GM23248 (cell line): ENCODE measurements at regions not wholly inside any gene's neighbourhood (a gene's known extent, or its start where the extent isn't known, plus 50 kb on each side); places are given as distances from the start of the nearest gene placed in this dataset.

ENCODE experiments used
- DNase-seq: peaks from one replicate; pipeline ENCODE4 v3.0.0-alpha.2; 2015
- H2AFZ ChIP-seq: fragments of 200-600 bp; sonication (generic); 2 replicates; pipeline ENCODE4 v1.6.1; 2016; ENCODE audit warnings: antibody characterized with exemption
- H3F3A ChIP-seq: fragments of 200-600 bp; sonication (generic); 2 replicates; pipeline ENCODE4 v1.6.1; 2016; ENCODE audit warnings: mild to moderate bottlenecking, antibody characterized with exemption, mixed run types; ENCODE audit not compliant: insufficient read depth
- H3K27ac ChIP-seq: fragments of 200-600 bp; sonication (generic); 2 replicates; pipeline ENCODE4 v1.5.1; 2016; ENCODE audit warnings: mild to moderate bottlenecking
- H3K27me3 ChIP-seq: fragments of 200-600 bp; sonication (generic); replicated peaks from 2 replicates; pipeline ENCODE4 v1.6.1; 2016; ENCODE audit warnings: mild to moderate bottlenecking; ENCODE audit not compliant: insufficient read depth
- H3K36me3 ChIP-seq: fragments of 200-600 bp; sonication (generic); 2 replicates; pipeline ENCODE4 v1.6.1; 2016; ENCODE audit warnings: low read depth, mild to moderate bottlenecking
- H3K4me1 ChIP-seq: fragments of 200-600 bp; sonication (generic); 2 replicates; pipeline ENCODE4 v1.6.1; 2016; ENCODE audit warnings: mild to moderate bottlenecking; ENCODE audit not compliant: insufficient read depth
- H3K4me2 ChIP-seq: fragments of 200-600 bp; sonication (generic); one replicate; pipeline ENCODE4 v1.6.1; 2016; ENCODE audit warnings: mild to moderate bottlenecking; ENCODE audit not compliant: unreplicated experiment
- H3K4me3 ChIP-seq: fragments of 200-600 bp; sonication (generic); 2 replicates; pipeline ENCODE4 v1.5.1; 2016; ENCODE audit warnings: mild to moderate bottlenecking
- H3K79me2 ChIP-seq: fragments of 200-600 bp; sonication (generic); 2 replicates; pipeline ENCODE4 v1.6.1; 2016; ENCODE audit warnings: mild to moderate bottlenecking; ENCODE audit not compliant: insufficient read depth
- H3K9ac ChIP-seq: fragments of 200-600 bp; sonication (generic); 2 replicates; pipeline ENCODE4 v1.6.1; 2016; ENCODE audit warnings: mild to moderate bottlenecking
- H3K9me2 ChIP-seq: fragments of 200-600 bp; sonication (generic); 2 replicates; pipeline ENCODE4 v1.6.1; 2016; ENCODE audit warnings: mixed run types, mild to moderate bottlenecking, moderate library complexity; ENCODE audit not compliant: insufficient read depth
- H3K9me3 ChIP-seq: fragments of 200-600 bp; sonication (generic); one replicate; pipeline ENCODE4 v1.6.1; 2017; ENCODE audit warnings: low read depth
- H4K20me1 ChIP-seq: fragments of 200-600 bp; sonication (generic); 2 replicates; pipeline ENCODE4 v1.6.0; 2016; ENCODE audit not compliant: insufficient read depth
- EZH2 ChIP-seq: fragments of 200-600 bp; sonication (generic); IDR thresholded peaks from 2 replicates; pipeline ENCODE4 v1.6.1; 2018; ENCODE audit warnings: antibody characterized with exemption, mild to moderate bottlenecking; ENCODE audit not compliant: insufficient read depth, poor library complexity, severe bottlenecking
- EZH2phosphoT487 ChIP-seq: fragments of 200-600 bp; sonication (generic); IDR thresholded peaks from 2 replicates; pipeline ENCODE4 v1.6.1; 2018; ENCODE audit warnings: antibody characterized with exemption, moderate library complexity, mild to moderate bottlenecking, low read depth; ENCODE audit not compliant: insufficient read depth
- WGBS, 2 experiments: methylation state at CpG; one replicate each; pipeline ENCODE4 v1.1.6; 2015 to 2017; ENCODE audit warnings: low lambda C conversion rate in 2 of 2, low coverage in 1 of 2; ENCODE audit errors: missing lambda C conversion rate in 2 of 2; 5-methylcytosine and 5-hydroxymethylcytosine counted together
- in situ Hi-C: fragments of 300-500 bp; cut with MboI; formaldehyde crosslinking; loops from 2 replicates; pipeline ENCODE4 v1.15.0; 2020

DNA sequence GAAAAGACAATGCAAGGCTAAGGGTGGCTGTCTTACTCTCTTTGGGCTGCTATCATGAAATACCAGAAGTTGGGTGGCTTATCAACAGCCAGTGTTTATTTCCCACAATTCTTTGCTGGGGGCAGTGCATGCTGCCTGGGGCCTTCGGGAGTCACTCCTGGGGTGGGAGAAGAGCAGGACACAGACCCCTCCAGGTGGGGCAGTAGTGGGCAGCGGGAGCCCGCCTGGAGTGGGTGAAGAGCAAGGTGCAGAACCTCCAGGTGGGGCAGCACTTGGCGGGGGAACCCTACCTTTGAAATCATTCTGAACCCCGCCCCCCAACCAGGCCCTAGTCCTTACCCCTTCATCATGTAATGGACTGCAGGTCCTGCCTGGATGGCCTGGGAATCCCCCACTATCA is 69.6 kb upstream of the THBS2 start:
- no peak overlapping the region for H3K9ac ChIP-seq
- H3K9me3 ChIP-seq = no peaks in the 10 kb centered on the region
- H3K4me3 ChIP-seq = no peak overlapping the region
- H3F3A ChIP-seq = peaks cover 5% of the 10 kb centered on the region; the same call in 1 of the 2 replicates
- no peaks in the 10 kb centered on the region for H3K9me2 ChIP-seq
- H3K27me3 ChIP-seq = no peaks in the 10 kb centered on the region
- DNase-seq = no peak
- H3K36me3 ChIP-seq = no peaks in the 10 kb centered on the region
- in situ Hi-C loops = no loop called here
- H3K79me2 ChIP-seq = no peaks in the 10 kb centered on the region
- H3K4me2 ChIP-seq = no peak overlapping the region
- H4K20me1 ChIP-seq = no peaks in the 10 kb centered on the region
- H2AFZ ChIP-seq = no peak overlapping the region
- H3K27ac ChIP-seq = no peak overlapping the region
- WGBS, 2 experiments = 96 to 100% methylated on average over 5 of the region's 5 CpGs
- H3K4me1 ChIP-seq = peaks cover 3% of the 10 kb centered on the region; the same call in 1 of the 2 replicates
- TF ChIP-seq EZH2phosphoT487 (no peak), EZH2 (no peak)

GRCh38 chr6:169321546-169321945 is 67.9 kb upstream of the THBS2 start:
- Histone ChIP-seq H3K27me3 (no peaks in the 10 kb centered on the region), H3K9me3 (no peaks in the 10 kb centered on the region), H2AFZ (no peak overlapping the region), H3K36me3 (no peaks in the 10 kb centered on the region), H3K9ac (no peak overlapping the region), H3K4me3 (no peak overlapping the region), H3K9me2 (no peaks in the 10 kb centered on the region), H4K20me1 (no peaks in the 10 kb centered on the region), H3K27ac (no peak overlapping the region), H3K79me2 (no peaks in the 10 kb centered on the region), H3K4me1 (no peaks in the 10 kb centered on the region), H3F3A (no peaks in the 10 kb centered on the region), H3K4me2 (no peak overlapping the region)
- WGBS, 2 experiments = 56 to 61% methylated on average over 7 of the region's 7 CpGs
- in situ Hi-C loops = no loop called here
- TF ChIP-seq EZH2phosphoT487 = no peak
- TF ChIP-seq EZH2 = no peak
- DNase-seq = no peak

GRCh38 chr6:169320013-169320412 is 66.4 kb upstream of the THBS2 start:
- Histone ChIP-seq H3K9me3 (no peaks in the 10 kb centered on the region), H3K36me3 (no peaks in the 10 kb centered on the region), H2AFZ (no peak overlapping the region), H3K27me3 (no peaks in the 10 kb centered on the region), H3K4me2 (no peak overlapping the region), H3F3A (no peaks in the 10 kb centered on the region), H3K9me2 (no peaks in the 10 kb centered on the region), H3K4me3 (no peak overlapping the region), H3K4me1 (no peaks in the 10 kb centered on the region), H3K79me2 (no peaks in the 10 kb centered on the region), H3K27ac (no peak overlapping the region), H4K20me1 (no peaks in the 10 kb centered on the region), H3K9ac (no peak overlapping the region)
- WGBS, 2 experiments = 92 to 95% methylated on average over 3 of the region's 3 CpGs
- in situ Hi-C loops = no loop called here
- no peak for TF ChIP-seq EZH2
- no peak for DNase-seq

DNA sequence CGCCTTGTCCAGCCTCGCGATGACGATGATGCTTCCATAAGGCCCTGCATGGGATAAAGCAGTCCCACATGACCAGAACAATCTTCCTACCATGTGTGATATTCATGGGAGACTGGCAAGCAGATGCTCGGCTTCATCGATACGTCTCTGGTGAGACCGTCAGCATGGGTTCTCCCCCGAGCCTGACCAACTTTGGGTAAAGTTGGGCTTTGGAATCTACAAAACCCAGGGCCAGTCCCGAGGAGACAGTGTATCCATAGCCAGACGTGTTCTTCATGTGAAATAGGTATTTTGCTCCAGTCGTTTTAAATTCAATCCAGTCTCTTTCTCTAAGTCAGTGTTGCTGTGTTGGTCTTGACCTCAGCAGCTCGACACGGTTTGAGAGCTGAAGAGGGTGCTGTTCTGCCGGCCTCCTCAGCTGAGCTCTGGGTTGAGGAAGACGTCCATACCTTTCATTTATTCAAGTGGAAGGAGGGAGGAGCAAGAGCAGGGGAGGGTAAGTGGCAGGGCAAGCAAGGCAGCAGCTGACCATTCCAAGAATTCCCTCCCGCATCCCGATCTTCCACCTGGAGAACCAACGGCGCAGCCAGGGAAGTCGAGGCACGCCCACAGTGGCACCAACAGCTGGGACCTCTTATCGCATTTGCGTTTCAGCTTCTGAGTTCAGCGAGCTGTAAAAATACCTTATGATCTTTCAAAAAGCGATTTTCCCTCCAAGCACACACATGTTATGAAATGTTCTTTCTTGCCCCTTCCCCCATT is 64.0 kb upstream of the THBS2 start:
- Histone ChIP-seq H2AFZ (no peak overlapping the region), H3K4me3 (no peak overlapping the region), H3K9me2 (no peaks in the 10 kb centered on the region), H3K9ac (no peak overlapping the region), H3K9me3 (no peaks in the 10 kb centered on the region), H3K36me3 (no peaks in the 10 kb centered on the region), H3K79me2 (no peaks in the 10 kb centered on the region), H4K20me1 (no peaks in the 10 kb centered on the region), H3K4me1 (peaks cover 4% of the 10 kb centered on the region; the same call in 1 of the 2 replicates), H3F3A (no peaks in the 10 kb centered on the region), H3K27me3 (no peaks in the 10 kb centered on the region), H3K4me2 (no peak overlapping the region), H3K27ac (no peak overlapping the region)
- in situ Hi-C loops = no loop called here
- 90 to 91% methylated on average over 26 of the region's 26 CpGs for WGBS, 2 experiments
- TF ChIP-seq EZH2phosphoT487 (no peak), EZH2 (no peak)
- DNase-seq = no peak

DNA sequence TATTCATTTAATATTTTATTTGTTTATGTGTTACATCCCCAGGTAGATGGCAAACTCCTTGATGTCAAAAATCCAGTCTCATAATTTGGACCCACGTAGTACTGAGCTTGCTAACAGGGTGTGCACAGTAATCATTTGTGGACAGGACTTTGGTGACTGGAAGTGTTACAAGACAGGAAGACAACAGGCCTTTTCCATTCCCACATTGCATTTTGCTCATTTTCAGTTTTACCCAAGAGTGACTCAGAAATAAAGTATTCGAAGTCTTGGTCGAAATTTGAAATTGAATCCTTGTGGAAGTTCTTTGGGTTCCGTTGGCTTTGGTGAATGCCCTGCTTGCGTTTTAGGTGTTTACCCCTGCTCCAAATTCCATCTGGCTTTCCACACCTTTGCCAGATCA is 63.0 kb upstream of the THBS2 start:
- Histone ChIP-seq H3K9me2 (no peaks in the 10 kb centered on the region), H3K9ac (no peak overlapping the region), H3K4me3 (no peak overlapping the region), H3K4me1 (peaks cover 4% of the 10 kb centered on the region; the same call in 1 of the 2 replicates), H3K79me2 (no peaks in the 10 kb centered on the region), H3K4me2 (no peak overlapping the region), H3K27ac (no peak overlapping the region), H3K27me3 (no peaks in the 10 kb centered on the region), H4K20me1 (no peaks in the 10 kb centered on the region), H2AFZ (no peak overlapping the region), H3K9me3 (no peaks in the 10 kb centered on the region), H3K36me3 (no peaks in the 10 kb centered on the region), H3F3A (no peaks in the 10 kb centered on the region)
- in situ Hi-C loops = no loop called here
- no peak for TF ChIP-seq EZH2phosphoT487
- no peak for TF ChIP-seq EZH2
- WGBS, 2 experiments = 79 to 81% methylated on average over 5 of the region's 5 CpGs
- DNase-seq = no peak
